SK-N-SH (cell line): ENCODE measurements at regions not wholly inside any gene's neighbourhood (a gene's known extent, or its start where the extent isn't known, plus 50 kb on each side); places are given as distances from the start of the nearest gene placed in this dataset.

Experiments
- CTCF ChIA-PET: fragments of 300-600, 350-600 bp; formaldehyde crosslinking; extraction: SDS; loops from one replicate; lab custom pipeline; 2021; lab: Yijun Ruan, JAX
- POLR2A ChIA-PET: fragments of 350-600 bp; sonication (Branson Sonifier 250); formaldehyde crosslinking; extraction: SDS; loops from one replicate; lab custom pipeline; 2020; ENCODE audit warnings: antibody characterized with exemption, inconsistent platforms; lab: Yijun Ruan, JAX
- DNase-seq: peaks from one replicate; pipeline ENCODE4 v3.0.0; 2012
- H2AFZ ChIP-seq: fragments of 200-600 bp; sonication (generic); 2 replicates; pipeline ENCODE4 v1.8.1; 2016; ENCODE audit warnings: antibody characterized with exemption, mild to moderate bottlenecking, low read depth
- H3F3A ChIP-seq: fragments of 200-600 bp; sonication (generic); replicated peaks from 2 replicates; pipeline ENCODE3; 2016; ENCODE audit warnings: antibody characterized with exemption, mild to moderate bottlenecking; ENCODE audit not compliant: insufficient read depth
- H3K27ac ChIP-seq, 2 experiments: fragments of 200-500 bp in 1 of 2; fragments of 200-600 bp in 1 of 2; sonication (Bioruptor generic) in 1 of 2; sonication (generic), shearing (Covaris generic) in 1 of 2; 2 replicates each; pipeline versions ENCODE4 v1.5.1 to v1.6.1; 2014 to 2016; ENCODE audit warnings: low read depth in 2 of 2, inconsistent platforms in 1 of 2, low read length in 1 of 2, mild to moderate bottlenecking in 1 of 2, mixed read lengths in 1 of 2
- H3K27me3 ChIP-seq: fragments of 200-600 bp; sonication (generic), shearing (Covaris generic); 2 replicates; pipeline ENCODE4 v1.6.1; 2016; ENCODE audit warnings: mixed run types; ENCODE audit not compliant: insufficient read depth
- H3K36me3 ChIP-seq, 2 experiments: fragments of 200-500 bp in 1 of 2; fragments of 200-600 bp in 1 of 2; sonication (Bioruptor generic) in 1 of 2; sonication (generic) in 1 of 2; replicated peaks in 1 of 2; 2 replicates each; pipeline versions ENCODE3 to v1.5.1; 2014 to 2016; ENCODE audit warnings: low read length in 1 of 2, mild to moderate bottlenecking in 1 of 2; ENCODE audit not compliant: insufficient read depth in 2 of 2, control insufficient read depth in 1 of 2
- H3K4me1 ChIP-seq, 2 experiments: fragments of 200-500 bp in 1 of 2; fragments of 200-600 bp in 1 of 2; sonication (Bioruptor generic) in 1 of 2; sonication (generic), shearing (Covaris generic) in 1 of 2; 2 replicates each; pipeline versions ENCODE4 v1.5.1 to v1.6.1; 2014 to 2016; ENCODE audit warnings: low read depth in 1 of 2, low read length in 1 of 2, mixed run types in 1 of 2; ENCODE audit not compliant: insufficient read depth in 2 of 2, control insufficient read depth in 1 of 2
- H3K4me2 ChIP-seq: fragments of 200-600 bp; sonication (generic), shearing (Covaris generic); 2 replicates; pipeline ENCODE4 v1.6.1; 2017; ENCODE audit warnings: mixed run types
- H3K4me3 ChIP-seq, 2 experiments: fragments of 200-500 bp in 1 of 2; fragments of 200-600 bp in 1 of 2; sonication (Bioruptor generic) in 1 of 2; sonication (generic), shearing (Covaris generic) in 1 of 2; 2 replicates each; pipeline versions ENCODE4 v1.5.1 to v1.8.1; 2014 to 2016; ENCODE audit warnings: low read depth in 2 of 2, inconsistent platforms in 1 of 2, low read length in 1 of 2, mild to moderate bottlenecking in 1 of 2, mixed read lengths in 1 of 2, moderate library complexity in 1 of 2
- H3K79me2 ChIP-seq: fragments of 200-600 bp; sonication (generic); 2 replicates; pipeline ENCODE4 v1.8.1; 2017; ENCODE audit warnings: mild to moderate bottlenecking; ENCODE audit not compliant: insufficient read depth
- H3K9ac ChIP-seq: fragments of 200-600 bp; sonication (generic); 2 replicates; pipeline ENCODE4 v1.6.1; 2017; ENCODE audit warnings: mixed run types
- H3K9me2 ChIP-seq: fragments of 200-600 bp; sonication (generic); 2 replicates; pipeline ENCODE4 v1.6.1; 2017; ENCODE audit warnings: mixed run types
- H3K9me3 ChIP-seq: fragments of 200-600 bp; sonication (generic); 2 replicates; pipeline ENCODE4 v1.6.1; 2017; ENCODE audit warnings: mixed run types, mild to moderate bottlenecking, moderate library complexity
- H4K20me1 ChIP-seq: fragments of 200-600 bp; sonication (generic); 2 replicates; pipeline ENCODE4 v1.6.1; 2017; ENCODE audit warnings: mild to moderate bottlenecking, mixed run types; ENCODE audit not compliant: insufficient read depth
- FOSL2 ChIP-seq: IDR thresholded peaks from 2 replicates; pipeline ENCODE4 v1.4.0; 2012; ENCODE audit warnings: low read depth, mild to moderate bottlenecking, moderate library complexity, borderline replicate concordance
- FOXM1 ChIP-seq: IDR thresholded peaks from 2 replicates; pipeline ENCODE4 v1.4.0; 2012; ENCODE audit warnings: low read depth, mild to moderate bottlenecking
- IRF3 ChIP-seq: fragments of 150-350 bp; IDR thresholded peaks from 2 replicates; pipeline ENCODE4 v1.6.1; 2016; ENCODE audit warnings: mild to moderate bottlenecking, low read depth, low read length
- MXI1 ChIP-seq: IDR thresholded peaks from 2 replicates; pipeline ENCODE4 v1.6.1; 2012; ENCODE audit warnings: mild to moderate bottlenecking, low read depth, low read length, improper control_type of control experiment
- NRF1 ChIP-seq: IDR thresholded peaks from 2 replicates; pipeline ENCODE4 v1.6.1; 2012; ENCODE audit warnings: low read depth, mild to moderate bottlenecking, low read length
- POLR2AphosphoS5 ChIP-seq: IDR thresholded peaks from 2 replicates; pipeline ENCODE4 v1.6.1; 2012; ENCODE audit warnings: low read depth, low read length
- RFX5 ChIP-seq: IDR thresholded peaks from 2 replicates; pipeline ENCODE4 v1.6.1; 2012; ENCODE audit warnings: mild to moderate bottlenecking, improper control_type of control experiment, low read length
- RXRA ChIP-seq: IDR thresholded peaks from 2 replicates; pipeline ENCODE4 v1.4.0; 2012; ENCODE audit warnings: low read depth, mild to moderate bottlenecking, borderline replicate concordance
- SMC3 ChIP-seq: IDR thresholded peaks from 2 replicates; pipeline ENCODE4 v1.6.1; 2012; ENCODE audit warnings: low read depth, low read length, improper control_type of control experiment
- TCF12 ChIP-seq: IDR thresholded peaks from 2 replicates; pipeline ENCODE4 v1.4.0; 2012
- WGBS: methylation state at CpG from one replicate; pipeline ENCODE4 v1.1.6; 2017; ENCODE audit warnings: low lambda C conversion rate; 5-methylcytosine and 5-hydroxymethylcytosine counted together
- TF ChIP-seq, protein P1 (sequence below): IDR thresholded peaks from 2 replicates; pipeline ENCODE4 v1.4.0; 2012; ENCODE audit warnings: low read depth, borderline replicate concordance

DNA sequence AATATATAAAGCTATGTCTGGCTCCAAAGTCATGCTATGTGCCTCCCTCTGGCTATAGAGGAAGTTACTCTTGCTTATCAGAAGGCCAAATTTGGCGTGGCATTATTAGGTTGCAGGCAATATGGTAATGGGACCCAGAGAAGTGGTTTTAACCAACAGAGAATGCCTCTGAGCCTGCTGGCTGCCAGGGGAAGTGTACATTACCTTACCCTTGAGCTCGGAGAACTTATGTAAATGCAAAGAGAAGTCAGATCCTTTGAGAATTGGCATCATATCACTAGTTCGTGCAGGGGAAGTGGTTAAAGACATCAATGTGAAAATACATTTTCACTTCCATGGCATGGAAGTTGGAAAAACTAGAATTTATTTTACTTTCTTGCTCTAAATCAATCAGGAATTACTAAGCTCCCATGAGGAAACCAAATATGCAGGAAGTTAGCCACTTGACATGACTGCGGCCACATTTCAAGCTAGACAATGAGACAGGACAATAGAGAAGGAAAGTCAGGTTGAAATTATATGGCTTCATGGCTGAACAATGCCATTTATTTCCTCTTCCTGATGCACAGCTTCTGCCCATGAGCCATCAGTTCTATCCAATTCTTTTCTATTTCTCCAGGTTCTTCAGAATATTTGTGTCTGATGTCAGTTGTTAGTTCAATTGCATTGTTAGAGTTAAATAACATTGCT lies 134.0 kb upstream of the PHACTR1 start:
- DNase-seq = no peak
- ChIA-PET POLR2A (no interaction called here), CTCF (interaction anchor here (1.2 kb wide), 1 partner anchor 11 kb away, joined by 3 read pairs; no protein-coding TSS in a partner anchor)
- no peak overlapping the region for H3K27ac ChIP-seq
- 84% methylated on average over 4 of the region's 4 CpGs for WGBS
- no peak for TF ChIP-seq MXI1
- TF ChIP-seq, protein P1, sequence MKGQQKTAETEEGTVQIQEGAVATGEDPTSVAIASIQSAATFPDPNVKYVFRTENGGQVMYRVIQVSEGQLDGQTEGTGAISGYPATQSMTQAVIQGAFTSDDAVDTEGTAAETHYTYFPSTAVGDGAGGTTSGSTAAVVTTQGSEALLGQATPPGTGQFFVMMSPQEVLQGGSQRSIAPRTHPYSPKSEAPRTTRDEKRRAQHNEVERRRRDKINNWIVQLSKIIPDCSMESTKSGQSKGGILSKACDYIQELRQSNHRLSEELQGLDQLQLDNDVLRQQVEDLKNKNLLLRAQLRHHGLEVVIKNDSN = no peak
- no peaks in the 10 kb centered on the region for H3K9me3 ChIP-seq
- H3K9ac ChIP-seq = no peak overlapping the region
- H2AFZ ChIP-seq = no peak overlapping the region
- H3F3A ChIP-seq = peaks cover 2% of the 10 kb centered on the region
- H3K36me3 ChIP-seq = no peaks in the 10 kb centered on the region
- no peak overlapping the region for H3K4me2 ChIP-seq
- no peak overlapping the region for H3K4me3 ChIP-seq
- no peaks in the 10 kb centered on the region for H4K20me1 ChIP-seq
- no peaks in the 10 kb centered on the region for H3K27me3 ChIP-seq
- no peaks in the 10 kb centered on the region for H3K4me1 ChIP-seq
- no peaks in the 10 kb centered on the region for H3K79me2 ChIP-seq
- no peaks in the 10 kb centered on the region for H3K9me2 ChIP-seq

DNA sequence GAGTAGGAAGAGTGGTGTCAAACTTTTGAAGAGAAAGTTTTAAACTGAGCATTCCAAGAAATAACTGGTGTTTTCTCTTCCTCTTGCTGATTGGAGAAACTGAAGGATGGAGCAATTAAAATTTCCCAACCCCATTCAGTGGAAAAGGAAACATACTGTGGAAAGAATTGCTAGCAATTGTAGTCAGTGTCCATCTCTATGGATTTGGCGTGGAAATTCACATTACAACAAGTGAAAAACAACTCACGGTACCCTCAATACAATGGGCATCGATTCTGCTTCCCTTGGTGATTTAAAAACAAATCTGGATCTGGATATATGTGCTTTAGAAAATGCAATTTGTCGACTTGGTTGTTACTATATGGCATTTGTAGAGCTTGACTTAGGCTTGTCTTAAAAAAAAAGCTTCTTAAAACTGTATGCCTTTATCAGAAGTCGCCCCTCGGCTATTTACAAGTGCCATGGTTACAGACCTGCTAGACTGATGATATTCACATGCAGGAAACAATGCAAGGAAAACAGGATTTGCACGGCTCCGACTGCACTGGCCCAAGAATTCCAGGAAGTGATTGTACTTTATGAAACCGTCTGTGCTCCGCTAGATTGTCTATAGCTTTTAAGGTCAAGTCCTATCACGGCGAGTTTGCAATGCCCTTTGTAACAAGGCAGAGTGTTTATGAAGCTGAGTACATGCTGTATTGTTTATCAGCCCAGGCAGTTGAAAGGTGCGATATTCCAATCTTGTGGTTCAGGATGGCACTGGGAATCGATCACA lies 131.7 kb upstream of the PHACTR1 start:
- no peak for TF ChIP-seq RXRA
- TF ChIP-seq NRF1 = no peak
- POLR2A ChIA-PET = no interaction called here
- H3K4me2 ChIP-seq = no peak overlapping the region
- no peak for DNase-seq
- H3K9ac ChIP-seq = no peak overlapping the region
- no peaks in the 10 kb centered on the region for H3K9me3 ChIP-seq
- H3K27ac ChIP-seq = no peak overlapping the region
- WGBS = 92% methylated on average over 13 of the region's 14 CpGs
- no peak overlapping the region for H2AFZ ChIP-seq
- H3K27me3 ChIP-seq = no peaks in the 10 kb centered on the region
- no peak overlapping the region for H3K4me3 ChIP-seq
- no peaks in the 10 kb centered on the region for H4K20me1 ChIP-seq
- peaks cover 0 to 6% of the 10 kb centered on the region in 2 experiments; a peak in 2 of 4 replicates for H3K4me1 ChIP-seq
- peaks cover 2% of the 10 kb centered on the region for H3F3A ChIP-seq
- CTCF ChIA-PET = interaction anchor here (1.1 to 1.3 kb wide), 2 partner anchors 18 to 293 kb away, joined by 4 read pairs; no protein-coding TSS in a partner anchor
- H3K79me2 ChIP-seq = no peaks in the 10 kb centered on the region
- no peaks in the 10 kb centered on the region for H3K9me2 ChIP-seq
- no peaks in the 10 kb centered on the region for H3K36me3 ChIP-seq

DNA sequence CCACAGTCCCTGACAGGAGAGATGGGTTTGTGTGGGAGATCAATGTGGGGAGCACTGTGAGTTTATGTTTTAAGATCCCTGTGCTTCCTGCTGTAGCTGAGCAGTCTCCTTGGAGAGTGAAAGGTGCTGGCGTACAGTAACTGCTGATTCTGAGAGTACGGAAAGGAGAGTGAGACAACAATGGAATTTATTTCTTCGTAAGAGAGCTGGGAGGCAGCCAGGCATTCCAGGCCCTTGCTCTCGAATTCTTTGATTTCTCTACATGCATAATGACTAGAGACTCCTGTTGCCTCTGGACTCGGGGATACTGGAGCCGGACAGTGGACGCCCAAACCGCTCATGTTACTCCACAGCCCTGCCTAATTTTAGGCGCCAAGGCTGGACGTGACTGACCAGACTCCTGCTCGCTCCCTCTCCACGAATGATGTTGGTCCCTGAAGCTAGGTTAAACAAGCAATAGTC lies 131.0 kb upstream of the PHACTR1 start:
- H2AFZ ChIP-seq = no peak overlapping the region
- no peaks in the 10 kb centered on the region for H4K20me1 ChIP-seq
- no peak overlapping the region for H3K4me2 ChIP-seq
- H3K27ac ChIP-seq = no peak overlapping the region
- no peaks in the 10 kb centered on the region for H3K27me3 ChIP-seq
- no peaks in the 10 kb centered on the region for H3K36me3 ChIP-seq
- peaks cover 2% of the 10 kb centered on the region for H3F3A ChIP-seq
- DNase-seq = no peak
- POLR2A ChIA-PET = no interaction called here
- peaks cover 0 to 6% of the 10 kb centered on the region in 2 experiments; a peak in 2 of 4 replicates for H3K4me1 ChIP-seq
- 88% methylated on average over 11 of the region's 12 CpGs for WGBS
- no peak overlapping the region for H3K9ac ChIP-seq
- H3K4me3 ChIP-seq = no peak overlapping the region
- no peaks in the 10 kb centered on the region for H3K79me2 ChIP-seq
- H3K9me2 ChIP-seq = no peaks in the 10 kb centered on the region
- CTCF ChIA-PET = interaction anchor here (1.3 kb wide), 1 partner anchor 17 kb away, joined by 4 read pairs; no protein-coding TSS in a partner anchor
- TF ChIP-seq TCF12 (no peak), FOXM1 (no peak), POLR2AphosphoS5 (no peak), IRF3 (no peak), FOSL2 (no peak), RFX5 (no peak), SMC3 (no peak)
- TF ChIP-seq, protein P1 = no peak
- no peaks in the 10 kb centered on the region for H3K9me3 ChIP-seq
